Ascending aorta (tissue), 2 donors: ENCODE measurements at regions not wholly inside any gene's neighbourhood (a gene's known extent, or its start where the extent isn't known, plus 50 kb on each side); places are given as distances from the start of the nearest gene placed in this dataset.

ENCODE experiments used
- DNase-seq, 2 donors: peaks; one replicate each; pipeline ENCODE4 v3.0.0-alpha.2; 2019; ENCODE audit warnings: low spot score in 2 of 2
- H3K27ac ChIP-seq, 2 donors: fragments of 200-600 bp; sonication (generic); one replicate each; pipeline ENCODE4 v1.5.1; 2016 to 2017; ENCODE audit warnings: mild to moderate bottlenecking in 1 of 2
- H3K27me3 ChIP-seq: fragments of 200-600 bp; sonication (generic); one replicate; pipeline ENCODE4 v1.5.1; 2017
- H3K36me3 ChIP-seq, 2 donors: fragments of 200-600 bp; sonication (generic); one replicate each; pipeline ENCODE4 v1.5.1; 2016
- H3K4me1 ChIP-seq, 2 donors: fragments of 200-600 bp; sonication (generic); one replicate each; pipeline ENCODE4 v1.5.1; 2016 to 2017; ENCODE audit warnings: mild to moderate bottlenecking in 1 of 2
- H3K4me3 ChIP-seq, 2 donors: fragments of 200-600 bp; sonication (generic); one replicate each; pipeline ENCODE4 v1.5.1; 2016 to 2017; ENCODE audit warnings: mild to moderate bottlenecking in 1 of 2
- H3K9me3 ChIP-seq, 2 donors: fragments of 200-600 bp; sonication (generic); one replicate each; pipeline ENCODE4 v1.5.1; 2016
- CTCF ChIP-seq, 3 experiments: fragments of 200-600 bp in 2 of 3; fragments of 450-650 bp in 1 of 3; sonication (generic) in 2 of 3; IDR thresholded peaks; one replicate each; pipeline ENCODE4 v1.5.1; 2016 to 2019; ENCODE audit warnings: antibody characterized with exemption in 3 of 3, mild to moderate bottlenecking in 1 of 3, moderate library complexity in 1 of 3
- intact Hi-C: fragments of 100-400 bp; cut with DNase I; formaldehyde crosslinking; loops from one replicate; pipeline ENCODE4 v1.15.1; 2023

- Histone ChIP-seq H3K4me1 (no peaks in the 10 kb centered on the region), H3K36me3 (no peaks in the 10 kb centered on the region), H3K4me3 (no peak overlapping the region), H3K27ac (no peak overlapping the region), H3K9me3 (no peaks in the 10 kb centered on the region), H3K27me3 (no peaks in the 10 kb centered on the region)
- no peak for DNase-seq
- intact Hi-C loops, result no loop called here
- TF ChIP-seq CTCF (IDR thresholded peaks at IDR 0.05), result no peak
These were observed 1002.0 kb upstream of the PCDH7 start for GRCh38 chr4:29718136-29718535.

DNA sequence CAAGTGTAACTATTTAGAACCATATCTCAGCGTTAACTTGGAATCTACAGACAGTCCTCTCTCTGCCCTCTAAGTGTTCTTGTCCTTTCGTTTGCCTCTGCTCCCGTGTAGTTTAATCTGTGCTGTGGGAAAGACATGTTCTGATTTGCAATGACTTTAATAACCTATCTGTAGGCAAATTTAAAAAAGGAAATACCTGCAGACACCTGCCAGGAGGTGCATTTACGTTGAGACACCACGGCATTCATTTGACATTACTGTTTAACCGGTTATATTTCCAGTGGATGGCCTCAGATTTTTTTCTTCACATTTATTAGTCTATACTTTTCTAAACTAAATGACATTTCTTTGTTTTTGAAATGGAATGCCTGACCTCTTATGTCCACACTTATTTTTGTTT is 997.9 kb upstream of the PCDH7 start:
- no peaks in the 10 kb centered on the region for H3K36me3 ChIP-seq
- H3K9me3 ChIP-seq, result no peaks in the 10 kb centered on the region
- H3K27me3 ChIP-seq, result no peaks in the 10 kb centered on the region
- intact Hi-C loops, result no loop called here
- TF ChIP-seq CTCF (IDR thresholded peaks at IDR 0.05), result no peak
- no peaks in the 10 kb centered on the region for H3K4me1 ChIP-seq
- no peak overlapping the region for H3K27ac ChIP-seq
- no peak overlapping the region for H3K4me3 ChIP-seq
- DNase-seq, result no peak

GRCh38 chr4:29726938-29727337 is 993.2 kb upstream of the PCDH7 start:
- no peak overlapping the region for H3K27ac ChIP-seq
- DNase-seq, result no peak
- H3K4me3 ChIP-seq, result no peak overlapping the region
- H3K36me3 ChIP-seq, result no peaks in the 10 kb centered on the region
- no peaks in the 10 kb centered on the region for H3K9me3 ChIP-seq
- H3K4me1 ChIP-seq, result no peaks in the 10 kb centered on the region
- intact Hi-C loops, result no loop called here
- no peak for TF ChIP-seq CTCF (IDR thresholded peaks at IDR 0.05)
- no peaks in the 10 kb centered on the region for H3K27me3 ChIP-seq

DNA sequence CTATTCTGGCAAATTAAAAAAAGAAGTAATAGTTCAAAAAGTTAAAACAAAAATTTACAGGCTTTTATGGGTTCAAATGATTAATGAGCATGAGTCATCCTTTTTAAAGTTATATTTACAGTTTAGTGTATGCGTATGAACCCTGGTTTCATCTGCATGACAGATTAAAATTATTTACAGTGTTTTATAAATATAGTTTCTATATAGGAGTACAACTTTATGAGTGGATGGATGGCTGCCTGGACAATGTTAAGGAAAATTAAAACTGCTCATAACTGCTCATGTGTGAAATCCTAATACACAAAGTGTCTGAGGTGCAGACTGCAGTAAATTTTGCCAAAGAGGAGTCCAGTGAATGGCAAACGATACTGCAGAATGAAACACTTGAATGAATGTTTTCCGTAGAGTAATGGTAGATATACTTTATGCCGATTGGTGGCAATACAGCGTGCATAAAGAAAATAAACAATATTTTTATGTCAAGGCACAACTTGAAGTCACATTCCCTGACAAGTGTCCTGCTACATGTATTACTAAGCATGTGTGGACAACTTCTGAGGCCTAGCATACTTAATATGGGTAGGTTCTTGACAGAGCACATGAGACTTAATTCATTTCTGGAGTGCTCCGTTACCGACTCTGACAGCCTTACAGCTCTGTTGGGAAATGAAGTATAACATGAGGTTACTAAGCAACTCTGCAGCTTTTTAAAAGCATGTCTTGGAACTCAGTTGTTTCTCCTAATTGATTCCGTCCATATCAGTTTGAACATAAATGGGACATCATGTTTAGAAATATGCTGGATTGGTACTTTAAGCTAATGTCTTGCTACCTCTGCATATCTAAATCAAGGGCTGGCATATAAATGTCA is 985.6 kb upstream of the PCDH7 start:
- H3K27ac ChIP-seq, result no peak overlapping the region
- no peak overlapping the region for H3K4me3 ChIP-seq
- no peak for TF ChIP-seq CTCF (IDR thresholded peaks at IDR 0.05)
- H3K27me3 ChIP-seq, result no peaks in the 10 kb centered on the region
- no peak for DNase-seq
- intact Hi-C loops, result no loop called here
- no peaks in the 10 kb centered on the region for H3K9me3 ChIP-seq
- no peaks in the 10 kb centered on the region for H3K4me1 ChIP-seq
- no peaks in the 10 kb centered on the region for H3K36me3 ChIP-seq

GRCh38 chr4:29756966-29757365 is 963.2 kb upstream of the PCDH7 start:
- H3K36me3 ChIP-seq, result no peaks in the 10 kb centered on the region
- H3K27me3 ChIP-seq, result no peaks in the 10 kb centered on the region
- no peak overlapping the region for H3K4me3 ChIP-seq
- H3K9me3 ChIP-seq, result no peaks in the 10 kb centered on the region
- no peak for TF ChIP-seq CTCF (IDR thresholded peaks at IDR 0.05)
- no peaks in the 10 kb centered on the region for H3K4me1 ChIP-seq
- intact Hi-C loops, result no loop called here
- no peak for DNase-seq
- H3K27ac ChIP-seq, result no peak overlapping the region
